ENCODE measurements at regions not wholly inside any gene's neighbourhood (a gene's known extent, or its start where the extent isn't known, plus 50 kb on each side); places are given as distances from the start of the nearest gene placed in this dataset.

GRCh38 chr11:30111786-30112185, 95.0 kb upstream of the KCNA4 start:
- no peak overlapping the region for H3K27ac ChIP-seq (ENCODE audit: low read depth in 1 of 2, low read length in 1 of 2)
- no peaks in the 10 kb centered on the region for H3K4me1 ChIP-seq (ENCODE audit: control insufficient read depth in 2 of 2, insufficient read depth in 2 of 2, low read length in 2 of 2)
- 49% methylated on average over 1 of the region's 1 CpG for WGBS
- no peaks in the 10 kb centered on the region for H3K9me3 ChIP-seq (ENCODE audit: control insufficient read depth in 2 of 2, insufficient read depth in 1 of 2, low read length in 1 of 2)
- no peak overlapping the region for H3K4me3 ChIP-seq (ENCODE audit: low read length in 2 of 2)
- no peaks in the 10 kb centered on the region for H3K36me3 ChIP-seq (ENCODE audit: control insufficient read depth in 2 of 2, insufficient read depth in 2 of 2, low read length in 1 of 2)
- no peaks in the 10 kb centered on the region for H3K27me3 ChIP-seq (ENCODE audit: control insufficient read depth in 2 of 2, insufficient read depth in 1 of 2, low read length in 1 of 2)
- DNase-seq (ENCODE audit: low read depth in 6 of 9, low spot score in 9 of 9), result no peak

DNA sequence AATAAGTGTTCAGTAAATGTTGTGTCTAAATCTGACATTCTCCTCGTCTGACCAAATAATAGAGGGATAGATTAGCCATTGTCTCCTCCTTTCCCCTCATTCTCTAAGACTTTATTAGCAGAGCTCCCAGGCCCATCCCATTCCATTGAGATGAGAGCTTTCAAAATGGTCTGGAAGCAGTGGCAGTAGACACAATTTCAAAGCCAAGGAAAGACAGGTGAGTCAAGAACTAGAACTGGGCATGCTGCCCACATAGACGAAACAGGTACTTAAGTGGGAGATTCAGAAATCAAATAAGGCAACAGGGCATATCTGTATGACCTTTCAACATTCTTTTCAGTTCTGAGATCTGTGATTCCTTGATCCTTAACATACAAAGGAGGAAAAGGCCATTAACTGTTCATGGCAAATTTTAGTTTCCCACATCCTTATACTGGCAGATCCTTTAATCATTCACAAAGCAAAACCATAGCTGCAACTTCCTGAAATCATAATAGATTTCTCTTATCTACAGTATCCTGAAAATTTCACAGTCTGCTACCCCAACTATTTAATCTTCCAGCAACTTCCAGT, 96.6 kb upstream of the KCNA4 start:
- no peak overlapping the region for H3K27ac ChIP-seq (ENCODE audit: low read depth in 1 of 2, low read length in 1 of 2)
- no peak for DNase-seq (ENCODE audit: low read depth in 6 of 9, low spot score in 9 of 9)
- no peak overlapping the region for H3K4me3 ChIP-seq (ENCODE audit: low read length in 2 of 2)
- WGBS, result 80% methylated on average over 2 of the region's 2 CpGs
- H3K9me3 ChIP-seq (ENCODE audit: control insufficient read depth in 2 of 2, insufficient read depth in 1 of 2, low read length in 1 of 2), result no peaks in the 10 kb centered on the region
- H3K4me1 ChIP-seq (ENCODE audit: control insufficient read depth in 2 of 2, insufficient read depth in 2 of 2, low read length in 2 of 2), result no peaks in the 10 kb centered on the region
- H3K36me3 ChIP-seq (ENCODE audit: control insufficient read depth in 2 of 2, insufficient read depth in 2 of 2, low read length in 1 of 2), result no peaks in the 10 kb centered on the region
- no peaks in the 10 kb centered on the region for H3K27me3 ChIP-seq (ENCODE audit: control insufficient read depth in 2 of 2, insufficient read depth in 1 of 2, low read length in 1 of 2)

- 95% methylated on average over 1 of the region's 1 CpG for WGBS
- Histone ChIP-seq H3K27me3 (ENCODE audit: control insufficient read depth in 2 of 2, insufficient read depth in 1 of 2, low read length in 1 of 2) (no peaks in the 10 kb centered on the region), H3K4me3 (ENCODE audit: low read length in 2 of 2) (no peak overlapping the region), H3K27ac (ENCODE audit: low read depth in 1 of 2, low read length in 1 of 2) (no peak overlapping the region), H3K4me1 (ENCODE audit: control insufficient read depth in 2 of 2, insufficient read depth in 2 of 2, low read length in 2 of 2) (no peaks in the 10 kb centered on the region), H3K9me3 (ENCODE audit: control insufficient read depth in 2 of 2, insufficient read depth in 1 of 2, low read length in 1 of 2) (no peaks in the 10 kb centered on the region), H3K36me3 (ENCODE audit: control insufficient read depth in 2 of 2, insufficient read depth in 2 of 2, low read length in 1 of 2) (no peaks in the 10 kb centered on the region)
- no peak for DNase-seq (ENCODE audit: low read depth in 6 of 9, low spot score in 9 of 9)
Measured at GRCh38 chr11:30116512-30116911, 99.7 kb upstream of the KCNA4 start.

- no peak overlapping the region for H3K4me3 ChIP-seq (ENCODE audit: low read length in 2 of 2)
- H3K4me1 ChIP-seq (ENCODE audit: control insufficient read depth in 2 of 2, insufficient read depth in 2 of 2, low read length in 2 of 2), result no peaks in the 10 kb centered on the region
- no peaks in the 10 kb centered on the region for H3K27me3 ChIP-seq (ENCODE audit: control insufficient read depth in 2 of 2, insufficient read depth in 1 of 2, low read length in 1 of 2)
- no peak for DNase-seq (ENCODE audit: low read depth in 6 of 9, low spot score in 9 of 9)
- H3K9me3 ChIP-seq (ENCODE audit: control insufficient read depth in 2 of 2, insufficient read depth in 1 of 2, low read length in 1 of 2), result no peaks in the 10 kb centered on the region
- no peaks in the 10 kb centered on the region for H3K36me3 ChIP-seq (ENCODE audit: control insufficient read depth in 2 of 2, insufficient read depth in 2 of 2, low read length in 1 of 2)
- no peak overlapping the region for H3K27ac ChIP-seq (ENCODE audit: low read depth in 1 of 2, low read length in 1 of 2)
- WGBS, result 90% methylated on average over 4 of the region's 4 CpGs
Measured at GRCh38 chr11:30120045-30120589, 103.3 kb upstream of the KCNA4 start.

DNA sequence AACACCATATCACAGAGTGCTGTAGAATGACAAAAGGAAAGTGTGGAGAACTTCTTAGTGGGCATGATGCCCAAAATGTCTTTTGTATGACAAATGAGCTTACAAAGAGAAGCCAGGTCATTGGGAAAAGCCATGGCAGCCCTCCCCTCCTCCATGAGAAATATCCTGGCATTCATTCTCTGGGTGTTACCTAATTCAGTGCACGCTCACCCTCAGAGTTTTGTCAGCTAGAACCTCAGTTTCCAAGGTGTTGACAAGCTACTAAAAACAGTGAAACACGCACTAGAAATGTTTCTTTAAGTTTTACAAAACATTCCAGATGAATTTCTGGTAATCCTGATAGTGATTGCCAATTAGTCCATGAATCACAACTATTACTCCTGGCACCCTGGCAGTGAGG, 105.4 kb upstream of the FSHB start:
- H3K27ac ChIP-seq (ENCODE audit: low read depth in 1 of 2, low read length in 1 of 2), result no peak overlapping the region
- no peak for DNase-seq (ENCODE audit: low read depth in 6 of 9, low spot score in 9 of 9)
- H3K9me3 ChIP-seq (ENCODE audit: control insufficient read depth in 2 of 2, insufficient read depth in 1 of 2, low read length in 1 of 2), result no peaks in the 10 kb centered on the region
- no peak overlapping the region for H3K4me3 ChIP-seq (ENCODE audit: low read length in 2 of 2)
- no peaks in the 10 kb centered on the region for H3K4me1 ChIP-seq (ENCODE audit: control insufficient read depth in 2 of 2, insufficient read depth in 2 of 2, low read length in 2 of 2)
- no peaks in the 10 kb centered on the region for H3K27me3 ChIP-seq (ENCODE audit: control insufficient read depth in 2 of 2, insufficient read depth in 1 of 2, low read length in 1 of 2)
- H3K36me3 ChIP-seq (ENCODE audit: control insufficient read depth in 2 of 2, insufficient read depth in 2 of 2, low read length in 1 of 2), result no peaks in the 10 kb centered on the region
- WGBS, result 80% methylated on average over 2 of the region's 2 CpGs

DNA sequence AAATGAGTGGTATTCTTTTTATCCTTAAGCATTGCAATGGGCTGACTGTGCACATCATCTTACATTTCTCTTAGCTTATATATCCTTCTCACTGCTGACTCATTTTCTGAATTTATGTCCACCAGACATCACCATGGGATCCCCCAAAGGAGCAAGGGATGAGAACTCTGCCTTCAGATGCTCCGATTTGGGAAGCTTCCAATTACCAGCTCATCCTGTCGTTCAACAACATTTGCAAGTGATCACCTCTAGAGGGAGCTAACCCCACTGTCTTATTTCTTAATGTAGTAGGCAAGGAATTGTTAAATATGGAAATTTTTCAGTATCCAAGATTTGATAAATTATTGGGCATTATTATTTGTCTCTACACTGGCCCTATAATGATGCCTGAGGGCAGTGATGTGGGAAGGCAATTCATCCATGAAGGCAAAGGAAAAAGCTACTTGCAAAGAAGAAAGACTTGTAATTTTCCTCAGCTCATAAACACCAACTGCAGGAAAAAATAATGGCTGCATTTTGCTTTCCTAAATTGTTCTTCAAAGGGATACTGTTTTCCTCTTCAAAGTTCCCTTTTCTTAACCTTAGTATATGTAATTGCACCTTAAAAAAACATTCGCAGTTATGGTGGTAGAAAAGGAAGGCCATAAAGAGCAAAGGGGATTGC, 102.4 kb upstream of the FSHB start:
- DNase-seq (ENCODE audit: low read depth in 6 of 9, low spot score in 9 of 9), result peak in 2 of 9 donors; percentile 2 to 12
- no peaks in the 10 kb centered on the region for H3K36me3 ChIP-seq (ENCODE audit: control insufficient read depth in 2 of 2, insufficient read depth in 2 of 2, low read length in 1 of 2)
- WGBS, result 40% methylated on average over 3 of the region's 3 CpGs
- H3K9me3 ChIP-seq (ENCODE audit: control insufficient read depth in 2 of 2, insufficient read depth in 1 of 2, low read length in 1 of 2), result no peaks in the 10 kb centered on the region
- no peaks in the 10 kb centered on the region for H3K27me3 ChIP-seq (ENCODE audit: control insufficient read depth in 2 of 2, insufficient read depth in 1 of 2, low read length in 1 of 2)
- no peak overlapping the region for H3K4me3 ChIP-seq (ENCODE audit: low read length in 2 of 2)
- H3K4me1 ChIP-seq (ENCODE audit: control insufficient read depth in 2 of 2, insufficient read depth in 2 of 2, low read length in 2 of 2), result no peaks in the 10 kb centered on the region
- no peak overlapping the region for H3K27ac ChIP-seq (ENCODE audit: low read depth in 1 of 2, low read length in 1 of 2)

- no peaks in the 10 kb centered on the region for H3K4me1 ChIP-seq (ENCODE audit: control insufficient read depth in 2 of 2, insufficient read depth in 2 of 2, low read length in 2 of 2)
- no peak for DNase-seq (ENCODE audit: low read depth in 6 of 9, low spot score in 9 of 9)
- no peaks in the 10 kb centered on the region for H3K36me3 ChIP-seq (ENCODE audit: control insufficient read depth in 2 of 2, insufficient read depth in 2 of 2, low read length in 1 of 2)
- WGBS, result 93% methylated on average over 2 of the region's 2 CpGs
- no peaks in the 10 kb centered on the region for H3K27me3 ChIP-seq (ENCODE audit: control insufficient read depth in 2 of 2, insufficient read depth in 1 of 2, low read length in 1 of 2)
- no peaks in the 10 kb centered on the region for H3K9me3 ChIP-seq (ENCODE audit: control insufficient read depth in 2 of 2, insufficient read depth in 1 of 2, low read length in 1 of 2)
- H3K4me3 ChIP-seq (ENCODE audit: low read length in 2 of 2), result no peak overlapping the region
- no peak overlapping the region for H3K27ac ChIP-seq (ENCODE audit: low read depth in 1 of 2, low read length in 1 of 2)
Measured at GRCh38 chr11:30131535-30131934, 99.3 kb upstream of the FSHB start.

DNA sequence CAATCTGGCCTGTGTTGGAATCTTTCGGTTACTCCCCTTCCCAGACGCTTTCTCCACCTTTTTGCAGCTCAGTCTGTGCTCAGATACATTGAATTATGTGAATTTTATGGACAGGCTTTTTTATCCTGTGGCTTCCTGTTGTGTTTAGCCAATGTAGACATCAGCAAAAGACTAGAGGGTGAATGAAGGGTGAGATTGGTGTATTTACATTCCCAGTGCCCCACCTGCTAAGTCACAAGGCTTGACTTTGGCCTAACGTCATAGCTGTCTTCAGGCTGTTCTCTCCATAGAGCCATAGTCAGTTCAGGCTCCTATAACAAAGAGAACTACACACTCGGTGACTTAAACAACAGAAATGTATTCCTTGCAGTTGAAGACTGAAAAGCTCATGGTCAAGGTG, 97.5 kb upstream of the FSHB start:
- H3K27ac ChIP-seq (ENCODE audit: low read depth in 1 of 2, low read length in 1 of 2), result no peak overlapping the region
- DNase-seq (ENCODE audit: low read depth in 6 of 9, low spot score in 9 of 9), result no peak
- H3K4me3 ChIP-seq (ENCODE audit: low read length in 2 of 2), result no peak overlapping the region
- H3K4me1 ChIP-seq (ENCODE audit: control insufficient read depth in 2 of 2, insufficient read depth in 2 of 2, low read length in 2 of 2), result no peaks in the 10 kb centered on the region
- no peaks in the 10 kb centered on the region for H3K36me3 ChIP-seq (ENCODE audit: control insufficient read depth in 2 of 2, insufficient read depth in 2 of 2, low read length in 1 of 2)
- no peaks in the 10 kb centered on the region for H3K27me3 ChIP-seq (ENCODE audit: control insufficient read depth in 2 of 2, insufficient read depth in 1 of 2, low read length in 1 of 2)
- H3K9me3 ChIP-seq (ENCODE audit: control insufficient read depth in 2 of 2, insufficient read depth in 1 of 2, low read length in 1 of 2), result peaks cover 0 to 2% of the 10 kb centered on the region in 2 donors
- WGBS, result 95% methylated on average over 4 of the region's 4 CpGs

DNA sequence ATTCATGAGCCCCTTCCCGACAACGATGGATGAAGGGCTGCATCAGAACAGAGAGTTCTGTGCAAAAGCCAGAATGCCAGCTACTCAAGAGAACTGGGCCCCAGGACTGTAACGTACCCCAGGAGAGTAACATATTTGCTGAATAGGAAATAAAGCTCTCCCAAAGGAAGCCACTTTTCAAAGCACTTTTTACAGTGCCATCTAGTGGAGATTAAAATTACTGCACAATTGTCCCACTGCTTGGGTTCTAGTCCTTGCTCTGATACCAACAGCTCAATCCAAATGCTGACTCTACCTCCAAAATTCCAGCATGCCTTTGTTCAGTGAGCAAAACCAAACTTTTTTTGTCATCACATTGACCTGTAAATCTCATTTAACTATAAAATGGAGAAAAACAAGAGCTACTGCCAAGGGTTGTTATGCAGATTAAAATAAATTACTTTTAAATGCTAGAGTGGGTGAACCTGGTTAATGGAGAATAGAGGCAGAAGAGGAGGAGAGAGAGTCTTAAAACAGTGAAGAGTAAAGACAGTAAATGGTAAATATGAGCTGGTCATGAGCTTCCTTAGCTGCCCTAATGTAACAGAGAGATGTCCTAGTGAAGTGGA, 87.6 kb upstream of the FSHB start:
- no peak overlapping the region for H3K27ac ChIP-seq (ENCODE audit: low read depth in 1 of 2, low read length in 1 of 2)
- H3K27me3 ChIP-seq (ENCODE audit: control insufficient read depth in 2 of 2, insufficient read depth in 1 of 2, low read length in 1 of 2), result no peaks in the 10 kb centered on the region
- DNase-seq (ENCODE audit: low read depth in 6 of 9, low spot score in 9 of 9), result peak in 6 of 9 donors; percentile 3 to 43 (median 11)
- no peaks in the 10 kb centered on the region for H3K4me1 ChIP-seq (ENCODE audit: control insufficient read depth in 2 of 2, insufficient read depth in 2 of 2, low read length in 2 of 2)
- H3K4me3 ChIP-seq (ENCODE audit: low read length in 2 of 2), result no peak overlapping the region
- no peaks in the 10 kb centered on the region for H3K36me3 ChIP-seq (ENCODE audit: control insufficient read depth in 2 of 2, insufficient read depth in 2 of 2, low read length in 1 of 2)
- no peaks in the 10 kb centered on the region for H3K9me3 ChIP-seq (ENCODE audit: control insufficient read depth in 2 of 2, insufficient read depth in 1 of 2, low read length in 1 of 2)
- 40% methylated on average over 3 of the region's 3 CpGs for WGBS
